H1 (cell line): ENCODE measurements at regions not wholly inside any gene's neighbourhood (a gene's known extent, or its start where the extent isn't known, plus 50 kb on each side); places are given as distances from the start of the nearest gene placed in this dataset.

Experiments used
- CTCF ChIA-PET: fragments of 300-600 bp; sonication (Branson Sonifier 250); formaldehyde crosslinking; loops from one replicate; lab custom pipeline; 2021; ENCODE audit not compliant: partially characterized antibody; lab: Charles Lee
- POLR2A ChIA-PET: fragments of 300-600 bp; sonication (Branson Sonifier 250); formaldehyde crosslinking; loops from one replicate; lab custom pipeline; 2021; ENCODE audit warnings: inconsistent platforms; ENCODE audit not compliant: partially characterized antibody; lab: Charles Lee
- DNase-seq, 2 experiments: peaks; one replicate each; pipeline versions ENCODE4 v3.0.0 to v3.0.0-alpha.2; 2010 to 2022; ENCODE audit warnings: low spot score in 2 of 2, low read depth in 1 of 2, mixed read lengths in 1 of 2
- FAIRE-seq: peaks from 2 replicates; lab custom pipeline; 2011; peaks lifted over from hg19 to GRCh38; lab: Jason Lieb, UNC
- H2AFZ ChIP-seq: 2 replicates; pipeline ENCODE4 v1.8.1; 2012; ENCODE audit warnings: low read length, inconsistent platforms
- H2AK5ac ChIP-seq: 2 replicates; pipeline ENCODE4 v1.6.1; 2013; ENCODE audit warnings: low read depth, low read length
- H2BK120ac ChIP-seq: replicated peaks from 2 replicates; pipeline ENCODE3; 2013; ENCODE audit warnings: low read depth, low read length, inconsistent platforms
- H2BK12ac ChIP-seq: 2 replicates; pipeline ENCODE4 v1.6.1; 2013; ENCODE audit warnings: low read depth, low read length
- H2BK15ac ChIP-seq: 2 replicates; pipeline ENCODE4 v1.6.1; 2013; ENCODE audit warnings: low read length
- H2BK20ac ChIP-seq: 2 replicates; pipeline ENCODE4 v1.6.1; 2013; ENCODE audit warnings: low read length
- H2BK5ac ChIP-seq: 2 replicates; pipeline ENCODE4 v1.6.1; 2013; ENCODE audit warnings: low read depth, low read length
- H3K14ac ChIP-seq: 2 replicates; pipeline ENCODE4 v1.6.1; 2013; ENCODE audit warnings: inconsistent platforms; ENCODE audit not compliant: insufficient read length
- H3K18ac ChIP-seq: 2 replicates; pipeline ENCODE4 v1.6.1; 2013; ENCODE audit warnings: low read length; ENCODE audit errors: extremely low read depth
- H3K23ac ChIP-seq: 2 replicates; pipeline ENCODE4 v1.6.1; 2013; ENCODE audit warnings: inconsistent platforms; ENCODE audit not compliant: insufficient read length
- H3K23me2 ChIP-seq: 2 replicates; pipeline ENCODE4 v1.6.1; 2013; ENCODE audit warnings: low read depth, low read length
- H3K27ac ChIP-seq: 2 replicates; pipeline ENCODE4 v1.6.1; 2011; ENCODE audit warnings: low read depth, low read length, inconsistent platforms
- H3K27me3 ChIP-seq, 4 experiments: replicated peaks in 1 of 4; 1 replicate in 1 of 4; 2 replicates in 3 of 4; pipeline versions ENCODE4 v1.6.1 to v1.8.1; 2011 to 2013; ENCODE audit warnings: low read length in 3 of 4, mild to moderate bottlenecking in 3 of 4, inconsistent platforms in 2 of 4, mixed read lengths in 2 of 4, moderate library complexity in 1 of 4; ENCODE audit not compliant: control insufficient read depth in 3 of 4, insufficient read depth in 3 of 4; ENCODE audit errors: extremely low read depth in 1 of 4
- H3K36me3 ChIP-seq, 4 experiments: 2 replicates each; pipeline versions ENCODE4 v1.6.1 to v1.8.1; 2011 to 2013; ENCODE audit warnings: mild to moderate bottlenecking in 4 of 4, low read length in 3 of 4, moderate library complexity in 2 of 4, control low read depth in 1 of 4, inconsistent platforms in 1 of 4; ENCODE audit not compliant: insufficient read depth in 4 of 4, control insufficient read depth in 2 of 4
- H3K4ac ChIP-seq: replicated peaks from 2 replicates; pipeline ENCODE3; 2013; ENCODE audit warnings: low read length, low read depth, mixed read lengths, inconsistent platforms; ENCODE audit not compliant: insufficient read length
- H3K4me1 ChIP-seq, 4 experiments: replicated peaks in 1 of 4; 1 replicate in 1 of 4; 2 replicates in 3 of 4; pipeline versions ENCODE4 v1.6.1 to v1.8.1; 2011 to 2013; ENCODE audit warnings: low read length in 3 of 4, inconsistent platforms in 2 of 4, mixed read lengths in 1 of 4; ENCODE audit not compliant: insufficient read depth in 4 of 4, control insufficient read depth in 3 of 4
- H3K4me2 ChIP-seq, 2 experiments: 2 replicates each; pipeline versions ENCODE4 v1.6.1 to v1.8.1; 2011 to 2013; ENCODE audit warnings: low read depth in 2 of 2, low read length in 2 of 2, control low read depth in 1 of 2, inconsistent platforms in 1 of 2, mild to moderate bottlenecking in 1 of 2; ENCODE audit not compliant: insufficient read depth in 1 of 2
- H3K4me3 ChIP-seq, 4 experiments: fragments of 200-600, 300-600 bp in 1 of 4; sonication (generic), shearing (Covaris generic), sonication (Bioruptor Twin) in 1 of 4; 2 replicates each; pipeline versions ENCODE4 v1.5.1 to v1.8.1; 2011 to 2016; ENCODE audit warnings: low read length in 4 of 4, low read depth in 3 of 4, control low read depth in 2 of 4, inconsistent platforms in 2 of 4, mild to moderate bottlenecking in 2 of 4, mixed read lengths in 1 of 4, moderate library complexity in 1 of 4; ENCODE audit not compliant: insufficient read depth in 2 of 4; ENCODE audit errors: extremely low read depth in 1 of 4
- H3K56ac ChIP-seq: replicated peaks from 2 replicates; pipeline ENCODE3; 2013; ENCODE audit warnings: low read depth, mild to moderate bottlenecking, mixed read lengths, low read length, inconsistent platforms; ENCODE audit not compliant: insufficient read length
- H3K79me1 ChIP-seq: 2 replicates; pipeline ENCODE4 v1.6.1; 2013; ENCODE audit warnings: low read depth, low read length, control low read depth
- H3K79me2 ChIP-seq, 2 experiments: 2 replicates each; pipeline versions ENCODE4 v1.6.1 to v1.8.1; 2012 to 2013; ENCODE audit warnings: low read length in 2 of 2, mild to moderate bottlenecking in 2 of 2, inconsistent platforms in 1 of 2; ENCODE audit not compliant: insufficient read depth in 2 of 2, control insufficient read depth in 1 of 2
- H3K9ac ChIP-seq, 4 experiments: replicated peaks in 1 of 4; 1 replicate in 1 of 4; 2 replicates in 3 of 4; pipeline versions ENCODE4 v1.6.1 to v1.8.1; 2011 to 2013; ENCODE audit warnings: low read depth in 3 of 4, low read length in 3 of 4, control low read depth in 2 of 4, mild to moderate bottlenecking in 2 of 4, moderate library complexity in 2 of 4, inconsistent platforms in 1 of 4; ENCODE audit errors: extremely low read depth in 1 of 4
- H3K9me3 ChIP-seq, 2 experiments: 2 replicates each; pipeline versions ENCODE4 v1.6.1 to v1.8.1; 2012 to 2013; ENCODE audit warnings: mild to moderate bottlenecking in 2 of 2, moderate library complexity in 2 of 2, control low read depth in 1 of 2, inconsistent platforms in 1 of 2, low read depth in 1 of 2, low read length in 1 of 2, mixed read lengths in 1 of 2; ENCODE audit not compliant: insufficient read depth in 2 of 2
- H4K20me1 ChIP-seq, 2 experiments: replicated peaks in 1 of 2; 2 replicates each; pipeline versions ENCODE3 to v1.8.1; 2011 to 2013; ENCODE audit warnings: inconsistent platforms in 2 of 2, low read length in 2 of 2, mild to moderate bottlenecking in 1 of 2; ENCODE audit not compliant: insufficient read depth in 2 of 2, control insufficient read depth in 1 of 2
- H4K5ac ChIP-seq: 2 replicates; pipeline ENCODE4 v1.6.1; 2013; ENCODE audit warnings: low read length, low read depth, mixed read lengths, inconsistent platforms; ENCODE audit not compliant: insufficient read length
- H4K8ac ChIP-seq: 2 replicates; pipeline ENCODE4 v1.8.0; 2013; ENCODE audit warnings: mild to moderate bottlenecking, moderate library complexity, low read length, inconsistent platforms; ENCODE audit not compliant: insufficient read depth; ENCODE audit errors: extremely low read depth
- H4K91ac ChIP-seq: replicated peaks from 2 replicates; pipeline ENCODE3; 2013; ENCODE audit warnings: low read length, mixed read lengths, inconsistent platforms; ENCODE audit not compliant: insufficient read length
- JUND ChIP-seq: IDR thresholded peaks from 2 replicates; pipeline ENCODE4 v1.6.1; 2011; ENCODE audit warnings: mild to moderate bottlenecking, improper control_type of control experiment, low read length
- KDM1A ChIP-seq: fragments of 200-600, 300-600 bp; sonication (generic); IDR thresholded peaks from 2 replicates; pipeline ENCODE4 v1.7.1; 2016; ENCODE audit warnings: mild to moderate bottlenecking, low read length, borderline replicate concordance
- NANOG ChIP-seq: IDR thresholded peaks from 2 replicates; pipeline ENCODE4 v1.6.1; 2011; ENCODE audit warnings: low read length, low read depth, mild to moderate bottlenecking, inconsistent platforms; ENCODE audit not compliant: insufficient read depth, poor library complexity, severe bottlenecking
- PHF8 ChIP-seq: fragments of 200-600 bp; sonication (generic); conservative IDR thresholded peaks from 2 replicates; pipeline ENCODE4 v1.7.1; 2012; ENCODE audit warnings: low read depth, mild to moderate bottlenecking, inconsistent platforms, low read length, moderate library complexity
- RAD21 ChIP-seq, 2 experiments: IDR thresholded peaks in 1 of 2; conservative IDR thresholded peaks in 1 of 2; 2 replicates each; pipeline ENCODE4 v1.6.1; 2011; ENCODE audit warnings: low read depth in 2 of 2, low read length in 2 of 2, improper control_type of control experiment in 1 of 2, inconsistent platforms in 1 of 2, mild to moderate bottlenecking in 1 of 2, moderate library complexity in 1 of 2
- RFX5 ChIP-seq: IDR thresholded peaks from 2 replicates; pipeline ENCODE4 v1.6.1; 2011; ENCODE audit warnings: low read depth, low read length, improper control_type of control experiment, borderline replicate concordance
- SAP30 ChIP-seq: fragments of 300-600 bp; sonication (generic); IDR thresholded peaks from 2 replicates; pipeline ENCODE4 v1.7.1; 2012; ENCODE audit warnings: low read length, moderate library complexity, mild to moderate bottlenecking, inconsistent platforms; ENCODE audit not compliant: insufficient read depth, insufficient replicate concordance
- WGBS, 2 experiments: shearing (Covaris generic) in 1 of 2; methylation state at CpG; one replicate each; pipeline versions ENCODE4 v1.1.6 to v1.1.7; 2013 to 2015; ENCODE audit warnings: low lambda C conversion rate in 2 of 2, mixed read lengths in 2 of 2, inconsistent platforms in 1 of 2, low coverage in 1 of 2, missing lambda C conversion rate in 1 of 2; ENCODE audit not compliant: insufficient replicate concordance in 2 of 2, insufficient coverage in 1 of 2, insufficient read length in 1 of 2; ENCODE audit errors: extremely low coverage in 1 of 2, missing lambda C conversion rate in 1 of 2; 5-methylcytosine and 5-hydroxymethylcytosine counted together
- TF ChIP-seq, protein P1 (sequence below), 3 experiments: IDR thresholded peaks; 1 replicate in 2 of 3; 2 replicates in 1 of 3; pipeline versions ENCODE4 v1.5.1 to v1.6.1; 2011; ENCODE audit warnings: low read length in 3 of 3, mild to moderate bottlenecking in 3 of 3, inconsistent platforms in 2 of 3, low read depth in 1 of 3, moderate library complexity in 1 of 3; ENCODE audit not compliant: insufficient read depth in 1 of 3; ENCODE audit errors: control extremely low read depth in 1 of 3
- TF ChIP-seq, protein P2 (sequence below): IDR thresholded peaks from 2 replicates; pipeline ENCODE4 v1.6.1; 2012; ENCODE audit warnings: inconsistent platforms

DNA sequence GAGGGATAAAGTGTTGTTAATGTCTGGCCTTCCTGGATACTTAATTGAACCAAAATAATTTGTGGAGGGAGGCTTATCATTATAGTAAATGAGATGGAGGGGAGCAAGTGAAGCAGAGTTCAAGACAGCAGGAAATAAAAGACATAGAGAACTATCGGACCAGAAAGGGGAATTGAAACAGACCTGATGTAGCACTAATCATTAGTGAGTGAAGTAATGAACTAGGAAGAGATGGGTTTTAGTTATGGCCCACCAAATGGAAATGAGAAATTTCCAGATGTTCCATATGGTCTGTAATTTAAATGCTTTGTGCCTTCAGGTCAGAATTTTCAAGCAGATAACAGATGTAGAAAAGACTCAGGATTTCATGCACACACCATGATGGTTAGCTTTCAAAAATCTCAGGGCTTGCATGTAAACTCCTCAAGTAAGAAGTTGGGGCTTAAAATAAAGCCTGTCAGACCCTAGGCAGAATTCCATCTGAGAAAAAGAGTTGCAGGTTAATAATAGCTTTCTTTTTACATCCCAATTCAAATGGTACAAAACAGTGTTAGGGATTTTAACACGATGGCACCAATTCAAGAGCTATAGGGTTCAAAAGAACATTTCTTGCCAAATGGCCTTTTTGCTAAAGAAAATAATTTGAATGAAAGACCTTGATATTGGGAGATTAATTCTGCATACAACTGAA is 355.8 kb downstream of the FSCB start:
- no peaks in the 10 kb centered on the region for H3K79me1 ChIP-seq
- no peak overlapping the region for H3K4ac ChIP-seq
- no peak overlapping the region for H3K18ac ChIP-seq
- H4K20me1 ChIP-seq: no peaks in the 10 kb centered on the region
- H2BK15ac ChIP-seq: no peak overlapping the region
- H3K56ac ChIP-seq: no peak overlapping the region
- no peak for DNase-seq
- no peak overlapping the region for H4K5ac ChIP-seq
- H3K4me2 ChIP-seq: no peak overlapping the region
- peaks cover 0 to 4% of the 10 kb centered on the region in 2 experiments; a peak in 1 of 4 replicates for H3K9me3 ChIP-seq
- no peaks in the 10 kb centered on the region for H3K23me2 ChIP-seq
- H2BK120ac ChIP-seq: no peak overlapping the region
- FAIRE-seq: no peak
- no peaks in the 10 kb centered on the region for H3K79me2 ChIP-seq
- no peak overlapping the region for H2AK5ac ChIP-seq
- H2AFZ ChIP-seq: no peak overlapping the region
- 83% methylated on average over 2 of the region's 2 CpGs; no CpG with 5 or more reads in 1 of the 2 experiments for WGBS, 2 experiments
- no peak overlapping the region for H4K8ac ChIP-seq
- H2BK20ac ChIP-seq: no peak overlapping the region
- ChIA-PET CTCF (no interaction called here), POLR2A (no interaction called here)
- no peak overlapping the region for H2BK12ac ChIP-seq
- no peak overlapping the region for H3K9ac ChIP-seq
- no peak overlapping the region for H3K23ac ChIP-seq
- no peaks in the 10 kb centered on the region for H3K27me3 ChIP-seq
- H2BK5ac ChIP-seq: no peak overlapping the region
- H3K27ac ChIP-seq: no peak overlapping the region
- H3K4me3 ChIP-seq: no peak overlapping the region
- no peak overlapping the region for H4K91ac ChIP-seq
- H3K4me1 ChIP-seq: no peaks in the 10 kb centered on the region
- no peaks in the 10 kb centered on the region for H3K36me3 ChIP-seq
- H3K14ac ChIP-seq: no peak overlapping the region
- TF ChIP-seq RAD21 (IDR thresholded peaks at IDR 0.05 in 1 of 2, conservative IDR thresholded peaks at IDR 0.05 in 1 of 2; ENCODE audit: low read depth in 2 of 2, low read length in 2 of 2): no peak
- no peak for TF ChIP-seq JUND
- TF ChIP-seq SAP30: no peak
- TF ChIP-seq, protein P1, sequence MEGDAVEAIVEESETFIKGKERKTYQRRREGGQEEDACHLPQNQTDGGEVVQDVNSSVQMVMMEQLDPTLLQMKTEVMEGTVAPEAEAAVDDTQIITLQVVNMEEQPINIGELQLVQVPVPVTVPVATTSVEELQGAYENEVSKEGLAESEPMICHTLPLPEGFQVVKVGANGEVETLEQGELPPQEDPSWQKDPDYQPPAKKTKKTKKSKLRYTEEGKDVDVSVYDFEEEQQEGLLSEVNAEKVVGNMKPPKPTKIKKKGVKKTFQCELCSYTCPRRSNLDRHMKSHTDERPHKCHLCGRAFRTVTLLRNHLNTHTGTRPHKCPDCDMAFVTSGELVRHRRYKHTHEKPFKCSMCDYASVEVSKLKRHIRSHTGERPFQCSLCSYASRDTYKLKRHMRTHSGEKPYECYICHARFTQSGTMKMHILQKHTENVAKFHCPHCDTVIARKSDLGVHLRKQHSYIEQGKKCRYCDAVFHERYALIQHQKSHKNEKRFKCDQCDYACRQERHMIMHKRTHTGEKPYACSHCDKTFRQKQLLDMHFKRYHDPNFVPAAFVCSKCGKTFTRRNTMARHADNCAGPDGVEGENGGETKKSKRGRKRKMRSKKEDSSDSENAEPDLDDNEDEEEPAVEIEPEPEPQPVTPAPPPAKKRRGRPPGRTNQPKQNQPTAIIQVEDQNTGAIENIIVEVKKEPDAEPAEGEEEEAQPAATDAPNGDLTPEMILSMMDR (IDR thresholded peaks at IDR 0.05; ENCODE audit: control extremely low read depth in 1 of 3, insufficient read depth in 1 of 3, low read depth in 1 of 3, low read length in 3 of 3): no peak
- no peak for TF ChIP-seq RFX5
- TF ChIP-seq, protein P2, sequence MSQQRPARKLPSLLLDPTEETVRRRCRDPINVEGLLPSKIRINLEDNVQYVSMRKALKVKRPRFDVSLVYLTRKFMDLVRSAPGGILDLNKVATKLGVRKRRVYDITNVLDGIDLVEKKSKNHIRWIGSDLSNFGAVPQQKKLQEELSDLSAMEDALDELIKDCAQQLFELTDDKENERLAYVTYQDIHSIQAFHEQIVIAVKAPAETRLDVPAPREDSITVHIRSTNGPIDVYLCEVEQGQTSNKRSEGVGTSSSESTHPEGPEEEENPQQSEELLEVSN: no peak
- TF ChIP-seq PHF8: no peak
- TF ChIP-seq KDM1A: no peak
- no peak for TF ChIP-seq NANOG
